Cardiac muscle cell (in vitro differentiated cells and primary cell): ENCODE measurements at regions not wholly inside any gene's neighbourhood (a gene's known extent, or its start where the extent isn't known, plus 50 kb on each side); places are given as distances from the start of the nearest gene placed in this dataset.

ENCODE experiments used
- DNase-seq, 2 donors: peaks; one replicate each; pipeline versions ENCODE4 v3.0.0 to v3.0.0-alpha.2; 2010 to 2017; ENCODE audit warnings: low read depth in 1 of 2, low spot score in 1 of 2
- H3K27ac ChIP-seq: fragments of 200-600 bp; sonication (generic); 2 replicates; pipeline ENCODE4 v1.5.1; 2016
- H3K27me3 ChIP-seq: fragments of 200-600 bp; sonication (generic); 2 replicates; pipeline ENCODE4 v1.6.0; 2016; ENCODE audit warnings: control low read depth
- H3K36me3 ChIP-seq: fragments of 200-600 bp; sonication (generic); 2 replicates; pipeline ENCODE4 v1.5.1; 2016; ENCODE audit warnings: control low read depth
- H3K4me1 ChIP-seq: fragments of 200-600 bp; sonication (generic); 2 replicates; pipeline ENCODE4 v1.8.1; 2017; ENCODE audit warnings: low read depth, mild to moderate bottlenecking, mixed run types
- H3K4me3 ChIP-seq: fragments of 200-600 bp; sonication (generic); 2 replicates; pipeline ENCODE4 v1.5.1; 2016; ENCODE audit warnings: mild to moderate bottlenecking
- H3K9me3 ChIP-seq: fragments of 200-600 bp; sonication (generic); 2 replicates; pipeline ENCODE4 v1.5.1; 2017; ENCODE audit warnings: low read depth, mild to moderate bottlenecking, control low read depth
- TF ChIP-seq, protein P1 (sequence below): IDR thresholded peaks from 2 replicates; pipeline ENCODE4 v1.5.1; 2012; ENCODE audit warnings: low read depth, mild to moderate bottlenecking, low read length

DNA sequence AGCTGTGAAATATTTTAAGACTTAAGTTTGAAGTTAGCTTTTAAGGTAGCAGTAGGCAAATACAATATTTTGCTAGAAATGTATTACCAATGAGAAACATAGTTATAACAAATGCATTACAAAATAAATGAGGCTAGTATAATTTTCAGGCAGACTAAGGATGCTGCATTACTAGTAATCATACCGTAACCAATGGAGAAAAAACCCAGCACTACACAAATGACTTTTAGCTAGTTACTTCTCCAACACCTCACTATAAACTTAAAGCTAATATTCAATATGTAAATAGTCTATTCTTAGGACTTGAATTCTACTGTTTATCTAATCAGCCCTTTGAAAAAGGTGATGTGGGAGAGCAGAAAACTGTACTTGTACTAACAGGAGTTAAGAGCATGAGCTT is 285.3 kb upstream of the KLF14 start:
- no peaks in the 10 kb centered on the region for H3K9me3 ChIP-seq
- no peak for DNase-seq
- no peaks in the 10 kb centered on the region for H3K4me1 ChIP-seq
- H3K27ac ChIP-seq: no peak overlapping the region
- H3K27me3 ChIP-seq: no peaks in the 10 kb centered on the region
- no peaks in the 10 kb centered on the region for H3K36me3 ChIP-seq
- H3K4me3 ChIP-seq: no peak overlapping the region
- TF ChIP-seq, protein P1, sequence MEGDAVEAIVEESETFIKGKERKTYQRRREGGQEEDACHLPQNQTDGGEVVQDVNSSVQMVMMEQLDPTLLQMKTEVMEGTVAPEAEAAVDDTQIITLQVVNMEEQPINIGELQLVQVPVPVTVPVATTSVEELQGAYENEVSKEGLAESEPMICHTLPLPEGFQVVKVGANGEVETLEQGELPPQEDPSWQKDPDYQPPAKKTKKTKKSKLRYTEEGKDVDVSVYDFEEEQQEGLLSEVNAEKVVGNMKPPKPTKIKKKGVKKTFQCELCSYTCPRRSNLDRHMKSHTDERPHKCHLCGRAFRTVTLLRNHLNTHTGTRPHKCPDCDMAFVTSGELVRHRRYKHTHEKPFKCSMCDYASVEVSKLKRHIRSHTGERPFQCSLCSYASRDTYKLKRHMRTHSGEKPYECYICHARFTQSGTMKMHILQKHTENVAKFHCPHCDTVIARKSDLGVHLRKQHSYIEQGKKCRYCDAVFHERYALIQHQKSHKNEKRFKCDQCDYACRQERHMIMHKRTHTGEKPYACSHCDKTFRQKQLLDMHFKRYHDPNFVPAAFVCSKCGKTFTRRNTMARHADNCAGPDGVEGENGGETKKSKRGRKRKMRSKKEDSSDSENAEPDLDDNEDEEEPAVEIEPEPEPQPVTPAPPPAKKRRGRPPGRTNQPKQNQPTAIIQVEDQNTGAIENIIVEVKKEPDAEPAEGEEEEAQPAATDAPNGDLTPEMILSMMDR: no peak

DNA sequence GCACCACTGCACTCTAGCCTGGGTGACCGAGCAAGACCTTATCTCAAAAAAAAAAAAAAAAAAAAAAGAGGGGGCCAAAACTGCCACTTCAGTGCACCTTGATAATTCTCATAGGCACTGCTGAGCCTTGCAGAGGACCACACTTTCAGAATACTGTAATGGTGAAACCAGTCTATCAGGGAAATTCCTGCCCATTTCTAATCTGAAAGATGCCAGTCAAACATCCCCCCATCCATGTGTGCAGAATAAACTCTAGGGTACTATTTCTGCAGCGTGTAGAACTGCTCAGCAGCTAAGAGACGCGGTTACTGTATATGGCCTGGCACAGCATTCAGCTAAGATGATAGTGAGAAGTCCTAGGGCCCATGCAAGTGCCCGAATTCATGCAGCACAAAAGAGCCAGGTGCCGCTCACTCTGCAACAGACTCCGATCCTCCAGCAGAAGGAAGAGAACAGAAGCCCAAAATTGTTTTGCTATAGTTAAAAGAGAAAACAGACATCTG is 286.8 kb upstream of the KLF14 start:
- no peak overlapping the region for H3K27ac ChIP-seq
- no peaks in the 10 kb centered on the region for H3K4me1 ChIP-seq
- no peak overlapping the region for H3K4me3 ChIP-seq
- H3K9me3 ChIP-seq: no peaks in the 10 kb centered on the region
- TF ChIP-seq, protein P1: no peak
- no peaks in the 10 kb centered on the region for H3K36me3 ChIP-seq
- no peak for DNase-seq
- H3K27me3 ChIP-seq: no peaks in the 10 kb centered on the region

DNA sequence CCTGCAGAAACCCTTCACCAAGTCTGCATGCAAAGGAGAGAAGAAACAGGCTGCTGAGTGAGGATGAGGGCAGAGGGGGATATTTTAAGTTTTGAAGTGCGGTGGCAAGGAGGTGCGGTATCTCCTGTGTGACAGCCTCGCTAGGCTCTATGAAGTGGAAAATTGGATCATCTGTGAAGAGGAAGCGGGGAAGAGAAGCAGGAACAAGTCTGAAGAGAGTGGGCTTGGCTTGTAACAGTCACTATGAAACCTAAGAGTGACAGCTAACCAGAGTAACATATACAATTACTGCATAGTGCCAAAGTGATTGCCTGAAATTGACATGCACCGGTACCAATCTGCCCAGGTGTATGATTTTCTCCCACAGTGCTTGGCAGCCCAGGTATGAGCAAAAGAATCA is 287.5 kb upstream of the KLF14 start:
- no peak for DNase-seq
- no peaks in the 10 kb centered on the region for H3K36me3 ChIP-seq
- no peaks in the 10 kb centered on the region for H3K27me3 ChIP-seq
- no peak overlapping the region for H3K4me3 ChIP-seq
- H3K27ac ChIP-seq: no peak overlapping the region
- H3K4me1 ChIP-seq: no peaks in the 10 kb centered on the region
- TF ChIP-seq, protein P1: no peak
- no peaks in the 10 kb centered on the region for H3K9me3 ChIP-seq

DNA sequence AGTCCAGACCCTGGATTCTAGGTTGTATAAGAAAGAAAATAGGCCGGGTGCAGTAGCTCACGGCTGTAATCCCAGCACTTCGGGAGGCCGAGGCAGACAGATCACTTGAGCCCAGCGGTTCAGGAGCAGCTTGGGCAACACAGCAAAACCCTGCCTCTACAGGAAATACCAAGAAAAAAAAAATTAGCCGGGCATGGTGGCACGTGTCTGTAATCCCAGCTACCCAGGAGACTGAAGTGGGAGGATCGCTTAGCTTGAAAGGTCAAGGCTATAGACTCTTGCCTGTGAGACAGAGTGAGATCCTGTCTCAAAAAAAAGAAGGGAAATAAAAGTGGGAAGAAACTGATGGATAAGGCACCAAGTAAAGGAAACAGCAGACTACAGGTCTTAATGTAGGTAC is 287.9 kb upstream of the KLF14 start:
- TF ChIP-seq, protein P1: no peak
- no peak overlapping the region for H3K27ac ChIP-seq

DNA sequence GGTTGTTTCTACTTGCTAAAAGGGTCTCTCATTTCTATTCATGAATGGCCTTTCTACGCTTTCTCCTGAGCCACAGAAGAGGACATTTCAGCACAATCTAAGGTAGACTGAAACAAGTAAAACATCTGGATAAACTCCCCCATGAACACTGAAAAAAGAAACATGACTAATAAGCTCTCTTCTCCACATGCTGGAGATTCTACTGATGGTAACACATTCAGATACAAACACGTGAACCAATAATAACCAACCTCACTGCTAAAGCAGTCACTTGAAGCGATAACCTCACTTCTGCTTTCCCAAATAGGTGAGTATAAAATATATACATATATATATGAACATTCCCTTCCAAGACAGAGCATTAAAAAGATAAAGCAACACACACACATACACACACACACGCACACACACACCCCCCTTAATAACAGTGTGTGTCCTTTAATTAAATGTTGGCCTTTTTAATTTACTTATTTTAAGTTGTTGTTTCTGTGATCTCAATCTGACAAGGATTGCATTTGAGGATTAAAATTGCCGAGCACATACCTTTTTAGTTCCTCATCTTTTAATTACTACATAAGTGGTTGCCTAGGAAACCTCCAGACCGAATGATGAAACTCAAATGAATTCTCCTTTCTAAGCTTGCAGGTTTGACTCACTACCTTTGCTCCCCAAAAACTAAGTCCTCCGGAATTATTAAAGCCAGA is 292.4 kb upstream of the KLF14 start:
- H3K4me1 ChIP-seq: no peaks in the 10 kb centered on the region
- no peaks in the 10 kb centered on the region for H3K36me3 ChIP-seq
- no peaks in the 10 kb centered on the region for H3K27me3 ChIP-seq
- no peak overlapping the region for H3K27ac ChIP-seq
- peak in 1 of 2 donors; percentile 56 for DNase-seq
- no peak overlapping the region for H3K4me3 ChIP-seq
- H3K9me3 ChIP-seq: no peaks in the 10 kb centered on the region
- TF ChIP-seq, protein P1: no peak

More for the DNA sequence above, 287.9 kb upstream of the KLF14 start:
- Histone ChIP-seq H3K36me3 (no peaks in the 10 kb centered on the region), H3K27me3 (no peaks in the 10 kb centered on the region), H3K4me1 (no peaks in the 10 kb centered on the region), H3K9me3 (no peaks in the 10 kb centered on the region), H3K4me3 (no peak overlapping the region)
- DNase-seq: no peak
